NB4 (cell line): ENCODE measurements at regions not wholly inside any gene's neighbourhood (a gene's known extent, or its start where the extent isn't known, plus 50 kb on each side); places are given as distances from the start of the nearest gene placed in this dataset.

Source experiments
- DNase-seq: peaks from one replicate; pipeline ENCODE4 v3.0.0; 2010; ENCODE audit warnings: low read depth
- H3K4me3 ChIP-seq: one replicate; pipeline ENCODE4 v1.5.1; 2011; ENCODE audit warnings: mild to moderate bottlenecking, low read depth, low read length, moderate library complexity
- CTCF ChIP-seq: IDR thresholded peaks from one replicate; pipeline ENCODE4 v1.5.1; 2012; ENCODE audit warnings: low read depth, low read length
- MAX ChIP-seq: IDR thresholded peaks from 2 replicates; pipeline ENCODE4 v1.6.1; 2011; ENCODE audit warnings: low read depth, low read length
- MYC ChIP-seq: IDR thresholded peaks from 2 replicates; pipeline ENCODE4 v1.6.1; 2011; ENCODE audit warnings: low read depth, low read length
- POLR2A ChIP-seq: IDR thresholded peaks from 2 replicates; pipeline ENCODE4 v1.6.1; 2011; ENCODE audit warnings: mild to moderate bottlenecking; ENCODE audit not compliant: insufficient read length; ENCODE audit errors: extremely low read depth

GRCh38 chr17:72422505-72423285, 301.9 kb downstream of the SOX9 start:
- no peak for TF ChIP-seq POLR2A
- TF ChIP-seq CTCF: no peak
- TF ChIP-seq MYC: peak; percentile 40; the same call in 1 of the 2 replicates
- TF ChIP-seq MAX: no peak
- H3K4me3 ChIP-seq: no peak overlapping the region
- peak; percentile 88 for DNase-seq

GRCh38 chr17:72423286-72423589, 302.4 kb downstream of the SOX9 start:
- DNase-seq: no peak
- H3K4me3 ChIP-seq: no peak overlapping the region
- no peak for TF ChIP-seq MYC
- TF ChIP-seq POLR2A: no peak
- no peak for TF ChIP-seq CTCF
- no peak for TF ChIP-seq MAX

- no peak for DNase-seq
- no peak overlapping the region for H3K4me3 ChIP-seq
- TF ChIP-seq POLR2A: no peak
- TF ChIP-seq MYC: no peak
- TF ChIP-seq MAX: no peak
- no peak for TF ChIP-seq CTCF
Observed at GRCh38 chr17:72423718-72424117, 302.9 kb downstream of the SOX9 start.

GRCh38 chr17:72424505-72425117, 303.8 kb downstream of the SOX9 start:
- no peak for DNase-seq
- TF ChIP-seq MYC: no peak
- no peak for TF ChIP-seq POLR2A
- TF ChIP-seq MAX: no peak
- no peak for TF ChIP-seq CTCF
- H3K4me3 ChIP-seq: no peak overlapping the region

- no peak overlapping the region for H3K4me3 ChIP-seq
- no peak for DNase-seq
- no peak for TF ChIP-seq POLR2A
- TF ChIP-seq CTCF: no peak
- no peak for TF ChIP-seq MYC
- TF ChIP-seq MAX: no peak
Observed at GRCh38 chr17:72425133-72425793, 304.4 kb downstream of the SOX9 start.
